NB4 (cell line): ENCODE measurements at regions not wholly inside any gene's neighbourhood (a gene's known extent, or its start where the extent isn't known, plus 50 kb on each side); places are given as distances from the start of the nearest gene placed in this dataset.

Source experiments
- DNase-seq: peaks from one replicate; pipeline ENCODE4 v3.0.0; 2010; ENCODE audit warnings: low read depth
- H3K4me3 ChIP-seq: one replicate; pipeline ENCODE4 v1.5.1; 2011; ENCODE audit warnings: mild to moderate bottlenecking, low read depth, low read length, moderate library complexity
- CTCF ChIP-seq: IDR thresholded peaks from one replicate; pipeline ENCODE4 v1.5.1; 2012; ENCODE audit warnings: low read depth, low read length
- MAX ChIP-seq: IDR thresholded peaks from 2 replicates; pipeline ENCODE4 v1.6.1; 2011; ENCODE audit warnings: low read depth, low read length
- MYC ChIP-seq: IDR thresholded peaks from 2 replicates; pipeline ENCODE4 v1.6.1; 2011; ENCODE audit warnings: low read depth, low read length
- POLR2A ChIP-seq: IDR thresholded peaks from 2 replicates; pipeline ENCODE4 v1.6.1; 2011; ENCODE audit warnings: mild to moderate bottlenecking; ENCODE audit not compliant: insufficient read length; ENCODE audit errors: extremely low read depth

DNA sequence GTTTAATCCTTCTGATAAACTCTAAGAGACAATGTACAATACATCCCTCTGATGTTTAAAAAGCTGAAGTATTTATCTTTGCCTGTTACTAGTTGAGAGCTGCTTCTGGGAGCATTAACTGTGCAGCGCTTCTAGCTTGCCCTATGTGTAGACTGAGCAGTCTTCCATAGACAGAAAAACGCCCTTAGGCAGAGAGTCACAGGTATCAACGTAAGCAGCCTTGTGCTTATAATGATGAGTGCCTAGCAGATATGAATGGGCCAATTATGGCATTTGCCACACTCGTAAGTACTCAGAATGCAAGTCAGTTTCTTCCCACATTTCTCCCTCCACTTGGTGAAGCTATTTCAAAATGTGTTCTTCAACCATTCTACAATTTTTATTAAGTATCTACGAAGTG lies 731.1 kb upstream of the SLC8A1 start:
- DNase-seq, result no peak
- no peak overlapping the region for H3K4me3 ChIP-seq
- TF ChIP-seq CTCF, result no peak
- TF ChIP-seq MYC, result no peak
- TF ChIP-seq POLR2A, result no peak
- no peak for TF ChIP-seq MAX

GRCh38 chr2:41187376-41188122 lies 735.7 kb upstream of the SLC8A1 start:
- no peak overlapping the region for H3K4me3 ChIP-seq
- DNase-seq, result no peak
- TF ChIP-seq MYC, result no peak
- TF ChIP-seq CTCF, result no peak

GRCh38 chr2:41194230-41194629 lies 742.3 kb upstream of the SLC8A1 start:
- DNase-seq, result no peak
- TF ChIP-seq MAX, result no peak
- TF ChIP-seq CTCF, result no peak
- TF ChIP-seq POLR2A, result no peak
- TF ChIP-seq MYC, result no peak
- no peak overlapping the region for H3K4me3 ChIP-seq

GRCh38 chr2:41197781-41198180 lies 745.9 kb upstream of the SLC8A1 start:
- DNase-seq, result no peak
- TF ChIP-seq MYC, result no peak
- no peak for TF ChIP-seq MAX
- no peak for TF ChIP-seq CTCF
- TF ChIP-seq POLR2A, result no peak
- H3K4me3 ChIP-seq, result no peak overlapping the region

GRCh38 chr2:41199334-41199733 lies 747.4 kb upstream of the SLC8A1 start:
- no peak for DNase-seq
- TF ChIP-seq CTCF (no peak), POLR2A (no peak), MYC (no peak), MAX (no peak)
- no peak overlapping the region for H3K4me3 ChIP-seq

DNA sequence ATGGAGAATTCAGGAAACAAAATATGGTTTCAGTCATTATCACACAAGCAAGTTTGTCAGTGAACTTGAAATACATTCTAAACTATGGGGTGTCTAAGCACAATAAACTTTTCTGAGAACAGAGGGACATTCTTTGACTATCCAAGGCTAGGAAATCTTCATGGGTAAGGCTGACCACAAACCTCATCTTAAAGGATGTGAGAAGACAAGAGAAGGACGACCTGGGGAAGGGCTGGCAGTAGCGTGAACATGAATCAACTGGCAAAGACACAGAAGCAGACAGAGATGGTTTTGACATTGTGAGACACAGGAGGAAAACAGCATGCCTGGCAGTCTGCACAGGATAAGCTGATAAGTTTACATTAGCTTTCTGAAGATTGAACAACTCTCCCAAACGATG lies 752.4 kb upstream of the SLC8A1 start:
- no peak overlapping the region for H3K4me3 ChIP-seq
- TF ChIP-seq CTCF (no peak), POLR2A (no peak), MYC (no peak), MAX (no peak)
- DNase-seq, result no peak
